DOHH2 (cell line): ENCODE measurements at regions not wholly inside any gene's neighbourhood (a gene's known extent, or its start where the extent isn't known, plus 50 kb on each side); places are given as distances from the start of the nearest gene placed in this dataset.

Experiments
- H3F3A ChIP-seq: fragments of 200-600 bp; sonication (generic), shearing (Covaris generic); 2 replicates; pipeline ENCODE4 v1.6.0; 2016; ENCODE audit warnings: antibody characterized with exemption, mild to moderate bottlenecking; ENCODE audit not compliant: control insufficient read depth, insufficient read depth
- H3K27ac ChIP-seq: fragments of 200-600 bp; sonication (generic); 2 replicates; pipeline ENCODE4 v1.5.1; 2014; ENCODE audit warnings: low read depth, mild to moderate bottlenecking, low read length, moderate library complexity
- H3K27me3 ChIP-seq: fragments of 200-600 bp; sonication (generic); 2 replicates; pipeline ENCODE4 v1.6.1; 2014; ENCODE audit warnings: mild to moderate bottlenecking, low read length, mixed read lengths; ENCODE audit not compliant: control insufficient read depth
- H3K36me3 ChIP-seq: fragments of 200-600 bp; sonication (generic); 2 replicates; pipeline ENCODE4 v1.6.1; 2014; ENCODE audit warnings: mild to moderate bottlenecking, low read length, moderate library complexity, mixed read lengths; ENCODE audit not compliant: control insufficient read depth
- H3K4me1 ChIP-seq: fragments of 200-600 bp; sonication (generic); 2 replicates; pipeline ENCODE4 v1.6.1; 2014; ENCODE audit warnings: mild to moderate bottlenecking, low read length, mixed read lengths; ENCODE audit not compliant: control insufficient read depth
- H3K4me2 ChIP-seq: fragments of 200-600 bp; sonication (generic); 2 replicates; pipeline ENCODE4 v1.6.0; 2014; ENCODE audit warnings: mild to moderate bottlenecking, low read length, moderate library complexity
- H3K4me3 ChIP-seq: fragments of 200-600 bp; sonication (generic); 2 replicates; pipeline ENCODE4 v1.5.1; 2014; ENCODE audit warnings: mild to moderate bottlenecking, low read length, mixed read lengths
- H3K79me2 ChIP-seq: fragments of 200-600 bp; sonication (generic); 2 replicates; pipeline ENCODE4 v1.6.1; 2014; ENCODE audit warnings: mild to moderate bottlenecking, low read length, mixed read lengths; ENCODE audit not compliant: control insufficient read depth
- H3K9me2 ChIP-seq: fragments of 200-600 bp; sonication (generic); replicated peaks from 2 replicates; pipeline ENCODE4 v1.6.1; 2014; ENCODE audit warnings: mild to moderate bottlenecking, low read length, mixed read lengths; ENCODE audit not compliant: control insufficient read depth
- H3K9me3 ChIP-seq: fragments of 200-600 bp; sonication (generic); 2 replicates; pipeline ENCODE4 v1.6.1; 2014; ENCODE audit warnings: antibody characterized with exemption, low read length, mixed read lengths; ENCODE audit not compliant: control insufficient read depth, insufficient read depth
- H4K20me1 ChIP-seq: fragments of 200-600 bp; sonication (generic); 2 replicates; pipeline ENCODE4 v1.6.0; 2014; ENCODE audit warnings: low read depth, mild to moderate bottlenecking, antibody characterized with exemption, low read length, moderate library complexity; ENCODE audit not compliant: control insufficient read depth, insufficient read depth
- CTCF ChIP-seq: fragments of 200-600 bp; sonication (generic); IDR thresholded peaks from one replicate; pipeline ENCODE4 v1.5.1; 2014; ENCODE audit warnings: antibody characterized with exemption, mild to moderate bottlenecking, low read depth, low read length; ENCODE audit not compliant: poor library complexity, severe bottlenecking
- EZH2phosphoT487 ChIP-seq: fragments of 200-600 bp; sonication (generic); IDR thresholded peaks from 2 replicates; pipeline ENCODE4 v1.6.1; 2017; ENCODE audit warnings: borderline replicate concordance, mild to moderate bottlenecking, antibody characterized with exemption, low read length, moderate library complexity, mixed read lengths

- no peak overlapping the region for H3K4me3 ChIP-seq
- no peaks in the 10 kb centered on the region for H4K20me1 ChIP-seq
- H3K9me2 ChIP-seq: no peaks in the 10 kb centered on the region
- H3K27ac ChIP-seq: no peak overlapping the region
- H3K9me3 ChIP-seq: no peaks in the 10 kb centered on the region
- H3K4me2 ChIP-seq: no peak overlapping the region
- no peaks in the 10 kb centered on the region for H3K4me1 ChIP-seq
- no peak for TF ChIP-seq EZH2phosphoT487
- TF ChIP-seq CTCF: no peak
- no peaks in the 10 kb centered on the region for H3K27me3 ChIP-seq
- H3F3A ChIP-seq: no peaks in the 10 kb centered on the region
- H3K79me2 ChIP-seq: no peaks in the 10 kb centered on the region
- H3K36me3 ChIP-seq: no peaks in the 10 kb centered on the region
These were observed 904.2 kb downstream of the EPHA3 start for GRCh38 chr3:90011596-90011995.

GRCh38 chr3:90011996-90012395, 904.6 kb downstream of the EPHA3 start:
- Histone ChIP-seq H3K4me1 (no peaks in the 10 kb centered on the region), H3K9me2 (no peaks in the 10 kb centered on the region), H3K27me3 (no peaks in the 10 kb centered on the region), H3K9me3 (no peaks in the 10 kb centered on the region), H3K79me2 (no peaks in the 10 kb centered on the region), H3K36me3 (no peaks in the 10 kb centered on the region), H4K20me1 (no peaks in the 10 kb centered on the region), H3K4me3 (no peak overlapping the region), H3F3A (no peaks in the 10 kb centered on the region), H3K27ac (no peak overlapping the region), H3K4me2 (no peak overlapping the region)
- TF ChIP-seq EZH2phosphoT487 (no peak), CTCF (no peak)

- Histone ChIP-seq H3K4me1 (no peaks in the 10 kb centered on the region), H3K36me3 (no peaks in the 10 kb centered on the region), H3K27ac (no peak overlapping the region), H3K9me3 (no peaks in the 10 kb centered on the region), H3F3A (no peaks in the 10 kb centered on the region), H3K4me2 (no peak overlapping the region), H3K79me2 (no peaks in the 10 kb centered on the region), H3K9me2 (no peaks in the 10 kb centered on the region), H3K4me3 (no peak overlapping the region), H4K20me1 (no peaks in the 10 kb centered on the region), H3K27me3 (no peaks in the 10 kb centered on the region)
- no peak for TF ChIP-seq CTCF
- no peak for TF ChIP-seq EZH2phosphoT487
These were observed 908.4 kb downstream of the EPHA3 start for GRCh38 chr3:90015688-90016356.
